Kidney (tissue), 10 donors: ENCODE measurements at regions not wholly inside any gene's neighbourhood (a gene's known extent, or its start where the extent isn't known, plus 50 kb on each side); places are given as distances from the start of the nearest gene placed in this dataset.
"Not testable (repeated sequence)": the region's sequence is repeated elsewhere in the genome, so short reads cannot be mapped to it uniquely, and the experiment has no call there.

ENCODE experiments used
- DNase-seq, 5 donors: peaks; one replicate each; pipeline ENCODE4 v3.0.0-alpha.2; 2013 to 2020
- FAIRE-seq: peaks from 2 replicates; lab custom pipeline; 2012; peaks lifted over from hg19 to GRCh38; lab: Jason Lieb, UNC
- H3K27ac ChIP-seq, 2 donors: one replicate each; pipeline ENCODE4 v1.7.0; 2013; ENCODE audit warnings: low read depth in 2 of 2, low read length in 2 of 2, inconsistent platforms in 1 of 2
- H3K27me3 ChIP-seq: one replicate; pipeline ENCODE4 v1.7.1; 2013; ENCODE audit warnings: low read length, inconsistent platforms; ENCODE audit not compliant: control insufficient read depth, insufficient read depth
- H3K36me3 ChIP-seq, 3 donors: one replicate each; pipeline versions ENCODE4 v1.7.0 to v1.7.1; 2013; ENCODE audit warnings: low read length in 3 of 3, control low read depth in 1 of 3, inconsistent platforms in 1 of 3; ENCODE audit not compliant: insufficient read depth in 3 of 3, control insufficient read depth in 2 of 3
- H3K4me1 ChIP-seq, 3 donors: one replicate each; pipeline versions ENCODE4 v1.7.0 to v1.7.1; 2013; ENCODE audit warnings: low read length in 3 of 3, inconsistent platforms in 1 of 3, low read depth in 1 of 3; ENCODE audit not compliant: control insufficient read depth in 2 of 3, insufficient read depth in 2 of 3
- H3K4me3 ChIP-seq, 3 donors: one replicate each; pipeline versions ENCODE4 v1.7.0 to v1.8.1; 2013; ENCODE audit warnings: low read length in 3 of 3, control low read depth in 1 of 3, inconsistent platforms in 1 of 3
- H3K9ac ChIP-seq, 3 donors: one replicate each; pipeline versions ENCODE4 v1.7.0 to v1.7.1; 2013; ENCODE audit warnings: low read length in 3 of 3, control low read depth in 1 of 3, inconsistent platforms in 1 of 3
- H3K9me3 ChIP-seq, 3 donors: one replicate each; pipeline versions ENCODE4 v1.7.0 to v1.7.1; 2013; ENCODE audit warnings: low read length in 3 of 3, control low read depth in 1 of 3, inconsistent platforms in 1 of 3; ENCODE audit not compliant: control insufficient read depth in 2 of 3, insufficient read depth in 1 of 3
- intact Hi-C: fragments of 100-400 bp; cut with DNase I; formaldehyde crosslinking; loops from one replicate; pipeline ENCODE4 v1.11.1; 2022
- donor health status: control.
- donor health status: control.
- donor health status: DM: yes; HTN: yes; CAD: no.
- donor health status: Normal renal cell carcinoma (clear cell type).

DNA sequence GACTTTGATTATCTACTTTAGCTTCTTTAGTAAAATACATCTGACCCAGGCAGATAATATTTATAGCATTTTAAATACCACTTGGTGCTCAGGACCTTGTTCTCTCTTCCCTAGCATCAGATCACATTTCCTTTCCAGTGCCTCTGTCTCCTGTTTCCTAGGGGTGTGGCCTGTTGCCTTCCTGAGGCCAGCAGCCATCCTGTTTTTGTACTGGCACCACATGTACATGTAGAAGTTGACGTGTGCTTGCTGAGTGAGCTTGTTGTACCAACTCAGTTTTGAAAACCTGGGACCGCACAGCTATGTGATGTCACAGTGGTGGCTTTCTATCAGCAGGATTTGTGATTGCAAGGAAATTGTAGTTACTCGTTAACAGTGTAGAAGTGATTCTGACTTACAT, 167.6 kb upstream of the PLGLB1 start:
- DNase-seq, H3K9ac ChIP-seq, H3K9me3 ChIP-seq, H3K36me3 ChIP-seq, intact Hi-C loops, FAIRE-seq, H3K27me3 ChIP-seq, H3K4me3 ChIP-seq, H3K27ac ChIP-seq, H3K4me1 ChIP-seq: not testable (repeated sequence)

DNA sequence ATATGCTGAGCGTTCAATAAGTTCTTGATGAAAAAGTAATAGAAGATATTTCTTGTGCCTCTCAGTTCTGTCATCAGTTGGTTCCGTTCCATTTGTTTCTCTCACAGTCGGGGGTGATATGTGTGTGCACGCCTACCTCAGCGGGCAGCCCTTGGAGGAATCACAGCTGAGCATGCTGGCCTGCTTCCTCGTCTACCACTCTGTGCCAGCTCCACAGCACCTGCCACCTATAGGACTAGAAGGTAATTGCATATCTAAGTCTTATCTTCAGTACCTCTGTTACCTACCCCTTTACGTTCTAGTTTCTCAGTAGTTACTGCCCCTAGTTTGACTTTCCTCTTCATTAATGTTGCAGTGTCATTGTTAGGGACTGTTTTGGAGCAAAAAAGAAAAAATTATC, 171.7 kb upstream of the PLGLB1 start:
- FAIRE-seq, H3K4me1 ChIP-seq, intact Hi-C loops: not testable (repeated sequence)

DNA sequence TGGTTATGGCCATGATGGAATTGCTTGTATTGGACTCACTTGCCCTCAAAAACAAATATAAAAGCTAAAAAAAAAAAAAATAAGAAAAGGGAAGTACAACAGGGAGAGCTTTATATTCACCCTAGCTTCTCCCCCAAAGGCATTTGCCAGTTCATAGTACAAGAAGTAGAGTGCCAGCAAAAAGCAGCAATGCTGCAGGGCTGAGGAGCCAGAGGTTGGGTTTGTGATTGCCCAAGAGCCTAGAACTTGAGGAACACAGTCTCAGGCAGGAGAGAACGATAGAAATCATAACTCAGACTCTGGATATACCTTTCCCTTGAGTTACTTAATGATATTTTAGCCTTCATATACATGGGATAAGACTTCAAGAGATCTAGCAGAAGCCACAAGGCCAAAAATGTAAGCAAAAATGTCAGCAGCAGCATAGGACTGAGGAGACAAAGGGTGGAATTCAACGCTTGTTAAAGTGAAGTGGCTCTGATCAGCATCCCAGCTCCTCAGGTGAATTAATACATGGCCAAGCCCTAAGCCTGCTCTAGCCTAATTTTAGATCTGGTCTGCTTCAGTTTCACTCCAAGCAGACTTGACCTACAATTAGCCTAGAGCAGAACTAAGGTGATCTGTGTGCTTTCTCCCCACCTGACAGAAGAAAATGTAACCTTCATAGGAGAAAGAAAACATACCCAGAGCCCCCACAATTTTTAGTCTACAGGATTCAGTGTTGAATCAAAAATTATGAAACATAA, 172.8 kb upstream of the PLGLB1 start:
- H3K27me3 ChIP-seq, H3K9ac ChIP-seq, H3K9me3 ChIP-seq, H3K4me3 ChIP-seq, intact Hi-C loops, H3K4me1 ChIP-seq, H3K27ac ChIP-seq, FAIRE-seq, H3K36me3 ChIP-seq, DNase-seq: not testable (repeated sequence)

More for the DNA sequence above, 171.7 kb upstream of the PLGLB1 start:
- H3K9ac ChIP-seq, H3K27me3 ChIP-seq, H3K4me3 ChIP-seq, H3K9me3 ChIP-seq, H3K36me3 ChIP-seq, H3K27ac ChIP-seq, DNase-seq: not testable (repeated sequence)

DNA sequence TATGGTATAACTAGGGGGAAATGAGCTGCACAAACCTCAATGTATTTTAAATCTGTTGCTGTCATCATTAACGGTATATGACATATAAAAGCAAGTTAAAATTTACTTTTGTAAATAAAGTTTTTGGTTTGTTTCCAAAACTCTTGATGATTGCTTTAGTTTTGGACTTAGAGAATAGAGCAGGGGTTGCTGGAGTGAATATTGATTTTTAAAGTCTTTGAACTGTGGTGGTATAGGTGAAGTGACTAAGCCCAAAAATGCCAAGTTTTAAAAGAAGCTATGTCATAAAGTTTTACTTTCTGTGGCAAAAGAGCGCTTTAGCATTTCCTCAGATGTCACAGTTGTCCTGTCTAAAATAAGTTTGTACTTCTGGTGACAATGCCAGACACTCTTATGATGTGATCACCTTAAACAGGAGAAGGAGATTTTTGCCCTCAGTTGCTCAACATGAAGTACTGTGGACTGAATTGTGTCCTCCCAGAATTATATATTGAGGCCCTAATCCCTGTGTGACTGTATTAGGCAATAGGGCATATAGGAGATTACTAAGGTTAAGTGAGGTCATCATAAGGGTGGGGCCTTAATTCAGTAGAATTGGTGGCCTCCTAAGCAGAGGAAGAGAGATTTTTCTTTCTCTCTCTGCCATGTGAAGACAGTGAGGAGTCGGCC, 175.2 kb upstream of the PLGLB1 start:
- H3K4me1 ChIP-seq, H3K9me3 ChIP-seq, FAIRE-seq, DNase-seq, H3K36me3 ChIP-seq, H3K9ac ChIP-seq, intact Hi-C loops, H3K27me3 ChIP-seq, H3K4me3 ChIP-seq, H3K27ac ChIP-seq: not testable (repeated sequence)

DNA sequence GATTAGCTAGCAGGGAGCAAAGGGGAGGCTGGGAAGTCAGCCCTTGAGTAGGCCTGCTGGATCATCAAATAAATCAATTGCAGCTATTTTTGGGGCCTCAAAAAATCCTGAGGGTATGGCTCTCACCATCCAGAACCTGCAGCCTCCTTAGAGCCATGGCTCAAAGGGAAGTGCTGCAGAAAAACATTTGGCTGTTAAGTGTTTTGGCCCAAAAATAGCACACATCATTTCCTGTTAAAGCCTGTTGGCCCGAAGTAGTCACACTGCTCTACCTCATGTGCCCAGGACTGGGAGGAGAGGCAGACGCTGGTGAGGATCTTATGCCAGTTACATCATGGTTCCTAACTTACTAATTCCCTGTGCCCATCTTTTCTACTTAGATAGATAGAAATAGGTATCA, 176.8 kb upstream of the PLGLB1 start:
- H3K4me1 ChIP-seq, DNase-seq, H3K27me3 ChIP-seq, H3K27ac ChIP-seq, FAIRE-seq, H3K36me3 ChIP-seq, intact Hi-C loops, H3K9ac ChIP-seq, H3K9me3 ChIP-seq, H3K4me3 ChIP-seq: not testable (repeated sequence)

DNA sequence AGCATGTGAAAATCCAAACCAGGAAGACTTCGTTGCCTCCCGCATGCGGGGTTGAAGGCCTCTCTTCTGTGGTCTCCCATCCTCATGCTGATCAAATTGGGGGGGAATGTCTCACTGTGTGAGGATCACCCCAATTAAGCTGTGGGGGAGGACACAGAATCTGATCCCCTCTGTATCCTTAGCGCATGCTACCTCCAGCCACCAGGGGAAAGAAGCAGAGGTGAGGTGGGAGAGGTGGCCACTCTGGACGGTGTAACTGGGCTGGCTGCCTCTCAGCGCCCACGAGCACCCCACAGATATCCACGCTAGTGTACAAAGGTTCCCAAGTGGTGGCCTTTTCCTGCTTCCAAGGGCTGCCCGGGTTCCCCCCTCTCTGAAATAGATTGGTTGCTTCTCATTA, 177.6 kb upstream of the PLGLB1 start:
- intact Hi-C loops, H3K4me3 ChIP-seq, H3K27me3 ChIP-seq, H3K9me3 ChIP-seq, FAIRE-seq, H3K36me3 ChIP-seq, H3K9ac ChIP-seq, H3K4me1 ChIP-seq, DNase-seq, H3K27ac ChIP-seq: not testable (repeated sequence)

DNA sequence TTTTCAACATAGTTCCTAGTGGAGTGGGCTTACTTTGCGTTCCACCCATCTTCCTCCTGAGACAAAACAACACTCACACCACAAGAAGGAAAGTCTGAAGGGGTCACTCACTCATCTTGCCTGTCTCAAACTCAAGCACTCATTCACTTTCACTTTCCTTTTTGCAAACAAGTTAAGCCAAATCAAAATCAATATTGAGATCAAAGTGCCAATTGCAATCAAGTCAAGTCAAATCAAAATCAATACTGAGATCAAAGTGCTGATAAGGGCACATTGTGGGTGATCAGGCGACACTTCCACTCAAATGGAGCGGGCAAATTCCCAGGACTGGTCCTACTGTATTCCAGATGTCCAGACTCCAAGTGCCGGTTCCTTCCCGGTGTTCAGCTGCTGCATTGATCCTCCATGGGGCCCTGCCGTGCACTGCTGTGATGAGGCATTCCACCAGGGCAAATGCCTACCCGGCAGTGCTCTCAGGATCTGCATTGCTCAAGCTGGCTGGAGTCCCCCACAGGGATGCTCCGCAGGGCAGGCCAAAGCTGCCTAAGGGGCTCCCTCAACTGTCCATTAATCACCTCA, 183.0 kb upstream of the PLGLB1 start:
- H3K4me3 ChIP-seq, H3K9me3 ChIP-seq, DNase-seq, H3K27ac ChIP-seq, H3K27me3 ChIP-seq, H3K4me1 ChIP-seq, intact Hi-C loops, FAIRE-seq, H3K36me3 ChIP-seq, H3K9ac ChIP-seq: not testable (repeated sequence)

DNA sequence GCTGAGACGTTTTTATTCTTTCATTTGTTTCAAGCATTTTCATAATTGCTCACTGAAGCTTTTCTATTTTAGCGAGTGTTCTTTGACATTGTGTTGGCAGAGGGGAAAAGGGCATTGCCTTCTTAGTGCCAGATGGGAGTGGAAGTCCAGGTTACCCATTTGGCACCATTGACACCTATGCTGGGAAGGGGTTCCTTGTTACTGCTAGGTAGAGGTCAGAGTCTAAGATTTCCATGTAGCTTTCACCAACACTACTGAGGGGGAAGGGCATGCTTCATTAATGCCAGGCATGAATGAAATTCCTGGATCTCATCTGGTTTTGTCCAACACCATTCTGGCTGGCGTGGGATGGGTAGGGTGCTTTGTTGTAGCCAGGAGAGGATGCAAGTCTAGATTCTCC, 191.3 kb upstream of the PLGLB1 start:
- H3K9ac ChIP-seq, H3K4me3 ChIP-seq, intact Hi-C loops, H3K27ac ChIP-seq, DNase-seq, FAIRE-seq, H3K36me3 ChIP-seq, H3K4me1 ChIP-seq, H3K9me3 ChIP-seq, H3K27me3 ChIP-seq: not testable (repeated sequence)
